ENCODE measurements at regions not wholly inside any gene's neighbourhood (a gene's known extent, or its start where the extent isn't known, plus 50 kb on each side); places are given as distances from the start of the nearest gene placed in this dataset.

DNA sequence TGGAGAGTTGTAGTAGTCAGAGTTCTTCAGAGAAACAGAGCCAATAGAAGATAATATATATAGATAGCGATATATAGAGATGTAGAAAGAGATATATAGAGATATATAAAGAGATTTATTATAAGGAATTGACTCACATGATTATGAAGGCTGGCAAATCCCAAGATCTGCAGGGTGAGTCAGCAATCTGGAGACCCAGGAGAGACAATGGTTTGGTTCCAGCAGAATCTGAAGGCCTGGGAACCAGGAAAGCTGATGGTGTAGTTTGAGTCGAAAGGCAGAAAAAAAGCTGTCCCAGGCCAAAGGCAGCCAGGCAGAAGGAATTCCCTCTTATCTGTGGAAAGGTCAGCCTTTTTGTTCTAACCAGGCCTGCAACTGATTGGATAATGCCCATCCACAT lies 194.1 kb downstream of the NUFIP1 start:
- Histone ChIP-seq H3K36me3 (ENCODE audit: control insufficient read depth, insufficient read depth, low read length) (no peaks in the 10 kb centered on the region), H3K27ac (ENCODE audit: low read length) (no peak overlapping the region), H3K4me3 (ENCODE audit: low read depth in 2 of 2, low read length in 2 of 2) (no peak overlapping the region), H3K4me1 (ENCODE audit: control insufficient read depth, insufficient read depth, low read length) (no peaks in the 10 kb centered on the region), H3K27me3 (ENCODE audit: control insufficient read depth, insufficient read depth, low read length) (no peaks in the 10 kb centered on the region), H3K9me3 (ENCODE audit: control insufficient read depth, insufficient read depth, low read depth, low read length) (no peaks in the 10 kb centered on the region)
- DNase-seq (ENCODE audit: low read depth, low spot score) (no peak), ATAC-seq (no peak)
- ChIA-PET POLR2A (no interaction called here), CTCF (no interaction called here)
- TF ChIP-seq, protein P1, sequence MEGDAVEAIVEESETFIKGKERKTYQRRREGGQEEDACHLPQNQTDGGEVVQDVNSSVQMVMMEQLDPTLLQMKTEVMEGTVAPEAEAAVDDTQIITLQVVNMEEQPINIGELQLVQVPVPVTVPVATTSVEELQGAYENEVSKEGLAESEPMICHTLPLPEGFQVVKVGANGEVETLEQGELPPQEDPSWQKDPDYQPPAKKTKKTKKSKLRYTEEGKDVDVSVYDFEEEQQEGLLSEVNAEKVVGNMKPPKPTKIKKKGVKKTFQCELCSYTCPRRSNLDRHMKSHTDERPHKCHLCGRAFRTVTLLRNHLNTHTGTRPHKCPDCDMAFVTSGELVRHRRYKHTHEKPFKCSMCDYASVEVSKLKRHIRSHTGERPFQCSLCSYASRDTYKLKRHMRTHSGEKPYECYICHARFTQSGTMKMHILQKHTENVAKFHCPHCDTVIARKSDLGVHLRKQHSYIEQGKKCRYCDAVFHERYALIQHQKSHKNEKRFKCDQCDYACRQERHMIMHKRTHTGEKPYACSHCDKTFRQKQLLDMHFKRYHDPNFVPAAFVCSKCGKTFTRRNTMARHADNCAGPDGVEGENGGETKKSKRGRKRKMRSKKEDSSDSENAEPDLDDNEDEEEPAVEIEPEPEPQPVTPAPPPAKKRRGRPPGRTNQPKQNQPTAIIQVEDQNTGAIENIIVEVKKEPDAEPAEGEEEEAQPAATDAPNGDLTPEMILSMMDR (IDR thresholded peaks at IDR 0.05), result no peak
- TF ChIP-seq POLR2AphosphoS5 (IDR thresholded peaks at IDR 0.05; ENCODE audit: low read depth, low read length) (no peak), SIN3A (IDR thresholded peaks at IDR 0.05; ENCODE audit: borderline replicate concordance, insufficient read depth, low read depth, low read length) (no peak), TCF7L2 (IDR thresholded peaks at IDR 0.05; ENCODE audit: low read depth, low read length) (no peak)
- TF ChIP-seq, protein P2, sequence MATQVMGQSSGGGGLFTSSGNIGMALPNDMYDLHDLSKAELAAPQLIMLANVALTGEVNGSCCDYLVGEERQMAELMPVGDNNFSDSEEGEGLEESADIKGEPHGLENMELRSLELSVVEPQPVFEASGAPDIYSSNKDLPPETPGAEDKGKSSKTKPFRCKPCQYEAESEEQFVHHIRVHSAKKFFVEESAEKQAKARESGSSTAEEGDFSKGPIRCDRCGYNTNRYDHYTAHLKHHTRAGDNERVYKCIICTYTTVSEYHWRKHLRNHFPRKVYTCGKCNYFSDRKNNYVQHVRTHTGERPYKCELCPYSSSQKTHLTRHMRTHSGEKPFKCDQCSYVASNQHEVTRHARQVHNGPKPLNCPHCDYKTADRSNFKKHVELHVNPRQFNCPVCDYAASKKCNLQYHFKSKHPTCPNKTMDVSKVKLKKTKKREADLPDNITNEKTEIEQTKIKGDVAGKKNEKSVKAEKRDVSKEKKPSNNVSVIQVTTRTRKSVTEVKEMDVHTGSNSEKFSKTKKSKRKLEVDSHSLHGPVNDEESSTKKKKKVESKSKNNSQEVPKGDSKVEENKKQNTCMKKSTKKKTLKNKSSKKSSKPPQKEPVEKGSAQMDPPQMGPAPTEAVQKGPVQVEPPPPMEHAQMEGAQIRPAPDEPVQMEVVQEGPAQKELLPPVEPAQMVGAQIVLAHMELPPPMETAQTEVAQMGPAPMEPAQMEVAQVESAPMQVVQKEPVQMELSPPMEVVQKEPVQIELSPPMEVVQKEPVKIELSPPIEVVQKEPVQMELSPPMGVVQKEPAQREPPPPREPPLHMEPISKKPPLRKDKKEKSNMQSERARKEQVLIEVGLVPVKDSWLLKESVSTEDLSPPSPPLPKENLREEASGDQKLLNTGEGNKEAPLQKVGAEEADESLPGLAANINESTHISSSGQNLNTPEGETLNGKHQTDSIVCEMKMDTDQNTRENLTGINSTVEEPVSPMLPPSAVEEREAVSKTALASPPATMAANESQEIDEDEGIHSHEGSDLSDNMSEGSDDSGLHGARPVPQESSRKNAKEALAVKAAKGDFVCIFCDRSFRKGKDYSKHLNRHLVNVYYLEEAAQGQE (IDR thresholded peaks at IDR 0.05; ENCODE audit: insufficient read depth in 1 of 2, low read depth in 2 of 2, low read length in 1 of 2), result no peak
- intact Hi-C loops (cut with micrococcal nuclease; ENCODE audit: unreplicated experiment) (no loop called here), in situ Hi-C loops (cut with HindIII; ENCODE audit: low pct_unique_long_range_greater_than_20kb, low sequenced_read_pairs) (no loop called here)
- no TSS peak for BruUV-seq (replicated peaks)

DNA sequence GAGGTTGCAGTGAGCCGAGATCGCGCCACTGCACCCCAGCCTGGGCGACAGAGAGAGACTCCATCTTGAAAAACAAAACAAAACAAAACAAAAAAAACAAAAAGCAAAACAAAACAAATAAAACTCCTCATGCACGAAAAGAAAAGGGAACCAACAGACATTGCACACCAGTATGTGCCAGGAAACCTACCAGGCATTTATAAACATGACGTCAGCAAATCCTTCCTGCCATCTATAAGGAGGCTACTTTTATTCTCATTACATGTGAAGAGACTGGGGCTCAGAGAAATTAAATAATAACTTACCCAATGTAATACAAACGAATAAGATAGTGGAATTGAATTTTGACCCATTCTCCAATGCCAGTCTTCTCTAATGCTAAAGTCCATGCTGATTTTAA lies 197.2 kb downstream of the NUFIP1 start:
- DNase-seq (ENCODE audit: low read depth, low spot score) (no peak), ATAC-seq (no peak)
- BruUV-seq (replicated peaks), result no TSS peak
- no peaks in the 10 kb centered on the region for H3K9me3 ChIP-seq (ENCODE audit: control insufficient read depth, insufficient read depth, low read depth, low read length)
- no peaks in the 10 kb centered on the region for H3K27me3 ChIP-seq (ENCODE audit: control insufficient read depth, insufficient read depth, low read length)
- ChIA-PET POLR2A (no interaction called here), CTCF (no interaction called here)
- no peaks in the 10 kb centered on the region for H3K36me3 ChIP-seq (ENCODE audit: control insufficient read depth, insufficient read depth, low read length)
- H3K4me3 ChIP-seq (ENCODE audit: low read depth in 2 of 2, low read length in 2 of 2), result no peak overlapping the region
- no peak overlapping the region for H3K27ac ChIP-seq (ENCODE audit: low read length)
- intact Hi-C loops (cut with micrococcal nuclease; ENCODE audit: unreplicated experiment), result no loop called here
- in situ Hi-C loops (cut with HindIII; ENCODE audit: low pct_unique_long_range_greater_than_20kb, low sequenced_read_pairs), result no loop called here
- H3K4me1 ChIP-seq (ENCODE audit: control insufficient read depth, insufficient read depth, low read length), result no peaks in the 10 kb centered on the region
- TF ChIP-seq TCF7L2 (IDR thresholded peaks at IDR 0.05; ENCODE audit: low read depth, low read length) (no peak), SIN3A (IDR thresholded peaks at IDR 0.05; ENCODE audit: borderline replicate concordance, insufficient read depth, low read depth, low read length) (no peak), POLR2AphosphoS5 (IDR thresholded peaks at IDR 0.05; ENCODE audit: low read depth, low read length) (no peak)
- TF ChIP-seq, protein P1 (IDR thresholded peaks at IDR 0.05), result no peak
- TF ChIP-seq, protein P2 (IDR thresholded peaks at IDR 0.05; ENCODE audit: insufficient read depth in 1 of 2, low read depth in 2 of 2, low read length in 1 of 2), result no peak
